ENCODE measurements at regions not wholly inside any gene's neighbourhood (a gene's known extent, or its start where the extent isn't known, plus 50 kb on each side); places are given as distances from the start of the nearest gene placed in this dataset.
"Not testable (repeated sequence)": the region's sequence is repeated elsewhere in the genome, so short reads cannot be mapped to it uniquely, and the experiment has no call there.

- TF ChIP-seq CTCF (conservative IDR thresholded peaks at IDR 0.05; ENCODE audit: low read length); EZH2phosphoT487 (IDR thresholded peaks at IDR 0.05; ENCODE audit: borderline replicate concordance, low read depth, low read length): not testable (repeated sequence)
Measured at GRCh38 chr3:86876504-86877181, 114.3 kb downstream of the VGLL3 start.

Measured in OCI-LY7 (cell line).